MM.1S (cell line): ENCODE measurements at regions not wholly inside any gene's neighbourhood (a gene's known extent, or its start where the extent isn't known, plus 50 kb on each side); places are given as distances from the start of the nearest gene placed in this dataset.

Source experiments
- EZH2 ChIP-seq: fragments of 300-600 bp; sonication (generic); optimal IDR thresholded peaks from 2 replicates; pipeline ENCODE3; 2017; ENCODE audit warnings: low read depth, mild to moderate bottlenecking, antibody characterized with exemption, low read length, mixed read lengths
- TF ChIP-seq, protein P1 (sequence below): fragments of 300-600 bp; sonication (generic); IDR thresholded peaks from 2 replicates; pipeline ENCODE4 v1.5.1; 2016; ENCODE audit warnings: antibody characterized with exemption, low read length, mixed read lengths

DNA sequence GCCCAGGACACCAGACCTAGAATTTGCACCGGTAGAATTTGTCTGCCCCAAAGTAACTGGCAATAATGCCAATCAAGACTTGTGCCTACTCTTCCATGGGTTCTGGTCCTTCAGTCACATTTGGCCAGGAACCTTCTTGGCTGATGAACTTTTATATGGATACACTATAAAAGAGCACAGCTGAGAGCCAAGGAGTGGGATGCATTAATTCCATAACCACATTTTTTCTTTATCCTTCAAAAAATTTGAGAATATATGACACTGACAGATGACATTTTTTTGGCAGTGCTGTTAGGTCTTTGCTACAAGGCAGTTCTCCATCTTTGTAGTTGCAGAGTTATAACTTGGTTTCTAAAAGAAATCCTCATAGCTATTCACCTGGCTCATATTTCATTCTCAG is 129.2 kb upstream of the HDAC9 start:
- TF ChIP-seq, protein P1, sequence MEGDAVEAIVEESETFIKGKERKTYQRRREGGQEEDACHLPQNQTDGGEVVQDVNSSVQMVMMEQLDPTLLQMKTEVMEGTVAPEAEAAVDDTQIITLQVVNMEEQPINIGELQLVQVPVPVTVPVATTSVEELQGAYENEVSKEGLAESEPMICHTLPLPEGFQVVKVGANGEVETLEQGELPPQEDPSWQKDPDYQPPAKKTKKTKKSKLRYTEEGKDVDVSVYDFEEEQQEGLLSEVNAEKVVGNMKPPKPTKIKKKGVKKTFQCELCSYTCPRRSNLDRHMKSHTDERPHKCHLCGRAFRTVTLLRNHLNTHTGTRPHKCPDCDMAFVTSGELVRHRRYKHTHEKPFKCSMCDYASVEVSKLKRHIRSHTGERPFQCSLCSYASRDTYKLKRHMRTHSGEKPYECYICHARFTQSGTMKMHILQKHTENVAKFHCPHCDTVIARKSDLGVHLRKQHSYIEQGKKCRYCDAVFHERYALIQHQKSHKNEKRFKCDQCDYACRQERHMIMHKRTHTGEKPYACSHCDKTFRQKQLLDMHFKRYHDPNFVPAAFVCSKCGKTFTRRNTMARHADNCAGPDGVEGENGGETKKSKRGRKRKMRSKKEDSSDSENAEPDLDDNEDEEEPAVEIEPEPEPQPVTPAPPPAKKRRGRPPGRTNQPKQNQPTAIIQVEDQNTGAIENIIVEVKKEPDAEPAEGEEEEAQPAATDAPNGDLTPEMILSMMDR, result no peak
- TF ChIP-seq EZH2, result no peak
